ENCODE measurements at regions not wholly inside any gene's neighbourhood (a gene's known extent, or its start where the extent isn't known, plus 50 kb on each side); places are given as distances from the start of the nearest gene placed in this dataset.
"Not testable (repeated sequence)": the region's sequence is repeated elsewhere in the genome, so short reads cannot be mapped to it uniquely, and the experiment has no call there.

DNA sequence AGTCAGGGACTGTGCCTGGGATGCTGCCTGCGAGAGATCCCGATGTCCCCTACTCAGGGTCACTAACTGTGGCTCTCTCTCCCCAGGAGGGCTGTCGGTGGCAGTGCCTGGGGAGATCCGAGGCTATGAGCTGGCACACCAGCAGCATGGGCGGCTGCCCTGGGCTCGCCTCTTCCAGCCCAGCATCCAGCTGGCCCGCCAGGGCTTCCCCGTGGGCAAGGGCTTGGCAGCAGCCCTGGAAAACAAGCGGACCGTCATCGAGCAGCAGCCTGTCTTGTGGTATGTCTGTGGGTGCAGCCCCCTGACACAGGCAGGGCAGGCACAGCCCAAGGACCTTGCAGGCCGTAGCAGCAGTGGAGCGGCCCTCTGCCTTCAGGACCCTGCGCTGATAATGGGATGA is 3088.9 kb downstream of the RPIA start:
- TF ChIP-seq, protein P1, sequence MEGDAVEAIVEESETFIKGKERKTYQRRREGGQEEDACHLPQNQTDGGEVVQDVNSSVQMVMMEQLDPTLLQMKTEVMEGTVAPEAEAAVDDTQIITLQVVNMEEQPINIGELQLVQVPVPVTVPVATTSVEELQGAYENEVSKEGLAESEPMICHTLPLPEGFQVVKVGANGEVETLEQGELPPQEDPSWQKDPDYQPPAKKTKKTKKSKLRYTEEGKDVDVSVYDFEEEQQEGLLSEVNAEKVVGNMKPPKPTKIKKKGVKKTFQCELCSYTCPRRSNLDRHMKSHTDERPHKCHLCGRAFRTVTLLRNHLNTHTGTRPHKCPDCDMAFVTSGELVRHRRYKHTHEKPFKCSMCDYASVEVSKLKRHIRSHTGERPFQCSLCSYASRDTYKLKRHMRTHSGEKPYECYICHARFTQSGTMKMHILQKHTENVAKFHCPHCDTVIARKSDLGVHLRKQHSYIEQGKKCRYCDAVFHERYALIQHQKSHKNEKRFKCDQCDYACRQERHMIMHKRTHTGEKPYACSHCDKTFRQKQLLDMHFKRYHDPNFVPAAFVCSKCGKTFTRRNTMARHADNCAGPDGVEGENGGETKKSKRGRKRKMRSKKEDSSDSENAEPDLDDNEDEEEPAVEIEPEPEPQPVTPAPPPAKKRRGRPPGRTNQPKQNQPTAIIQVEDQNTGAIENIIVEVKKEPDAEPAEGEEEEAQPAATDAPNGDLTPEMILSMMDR (IDR thresholded peaks at IDR 0.05) = not testable (repeated sequence)
- TF ChIP-seq, protein P2, sequence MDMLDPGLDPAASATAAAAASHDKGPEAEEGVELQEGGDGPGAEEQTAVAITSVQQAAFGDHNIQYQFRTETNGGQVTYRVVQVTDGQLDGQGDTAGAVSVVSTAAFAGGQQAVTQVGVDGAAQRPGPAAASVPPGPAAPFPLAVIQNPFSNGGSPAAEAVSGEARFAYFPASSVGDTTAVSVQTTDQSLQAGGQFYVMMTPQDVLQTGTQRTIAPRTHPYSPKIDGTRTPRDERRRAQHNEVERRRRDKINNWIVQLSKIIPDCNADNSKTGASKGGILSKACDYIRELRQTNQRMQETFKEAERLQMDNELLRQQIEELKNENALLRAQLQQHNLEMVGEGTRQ (IDR thresholded peaks at IDR 0.05; ENCODE audit: borderline replicate concordance, low read depth, low read length) = not testable (repeated sequence)
- not testable (repeated sequence) for TF ChIP-seq EP300 (IDR thresholded peaks at IDR 0.05; ENCODE audit: borderline replicate concordance in 1 of 2, low read depth in 1 of 2, low read length in 1 of 2); RAD21 (IDR thresholded peaks at IDR 0.05; ENCODE audit: low read length); GABPA (IDR thresholded peaks at IDR 0.05; ENCODE audit: low read depth)

All from SK-N-SH (cell line).